ENCODE measurements at regions not wholly inside any gene's neighbourhood (a gene's known extent, or its start where the extent isn't known, plus 50 kb on each side); places are given as distances from the start of the nearest gene placed in this dataset.

GRCh38 chr6:3527651-3527977, 70.8 kb upstream of the SLC22A23 start:
- no peak for DNase-seq (ENCODE audit: low spot score)

- DNase-seq (ENCODE audit: low spot score), result no peak
Observed at GRCh38 chr6:3526962-3527650, 70.3 kb upstream of the SLC22A23 start.

- no peak for DNase-seq (ENCODE audit: low spot score)
Observed at GRCh38 chr6:3525915-3526314, 69.1 kb upstream of the SLC22A23 start.

GRCh38 chr6:3524456-3524855, 67.6 kb upstream of the SLC22A23 start:
- no peak for DNase-seq (ENCODE audit: low spot score)

- no peak for DNase-seq (ENCODE audit: low spot score)
Observed at GRCh38 chr6:3523966-3524365, 67.1 kb upstream of the SLC22A23 start.

- peak; percentile 47 for DNase-seq (ENCODE audit: low spot score)
Observed at GRCh38 chr6:3523271-3523670, 66.4 kb upstream of the SLC22A23 start.

GRCh38 chr6:3522561-3523260, 65.9 kb upstream of the SLC22A23 start:
- DNase-seq (ENCODE audit: low spot score), result no peak

GRCh38 chr6:3520281-3521230, 63.7 kb upstream of the SLC22A23 start:
- no peak for DNase-seq (ENCODE audit: low spot score)

GRCh38 chr6:3518356-3519190, 61.7 kb upstream of the SLC22A23 start:
- DNase-seq (ENCODE audit: low spot score), result peak; percentile 55

GRCh38 chr6:3517350-3517749, 60.5 kb upstream of the SLC22A23 start:
- DNase-seq (ENCODE audit: low spot score), result no peak

GRCh38 chr6:3516092-3516491, 59.2 kb upstream of the SLC22A23 start:
- no peak for DNase-seq (ENCODE audit: low spot score)

GRCh38 chr6:3515669-3516068, 58.8 kb upstream of the SLC22A23 start:
- DNase-seq (ENCODE audit: low spot score), result no peak

- DNase-seq (ENCODE audit: low spot score), result no peak
Observed at GRCh38 chr6:3513416-3513815, 56.6 kb upstream of the SLC22A23 start.

GRCh38 chr6:3512832-3513231, 56.0 kb upstream of the SLC22A23 start:
- DNase-seq (ENCODE audit: low spot score), result no peak

- no peak for DNase-seq (ENCODE audit: low spot score)
Observed at GRCh38 chr6:3510617-3511016, 53.8 kb upstream of the SLC22A23 start.

- DNase-seq (ENCODE audit: low spot score), result no peak
Observed at GRCh38 chr6:3510178-3510577, 53.3 kb upstream of the SLC22A23 start.

GRCh38 chr6:3509336-3509735, 52.5 kb upstream of the SLC22A23 start:
- no peak for DNase-seq (ENCODE audit: low spot score)

GRCh38 chr6:3506751-3507383, 50.0 kb upstream of the SLC22A23 start:
- no peak for DNase-seq (ENCODE audit: low spot score)

All from mucosa of gallbladder (tissue), 1 donor.